ENCODE measurements at regions not wholly inside any gene's neighbourhood (a gene's known extent, or its start where the extent isn't known, plus 50 kb on each side); places are given as distances from the start of the nearest gene placed in this dataset.
"Not testable (repeated sequence)": the region's sequence is repeated elsewhere in the genome, so short reads cannot be mapped to it uniquely, and the experiment has no call there.

DNA sequence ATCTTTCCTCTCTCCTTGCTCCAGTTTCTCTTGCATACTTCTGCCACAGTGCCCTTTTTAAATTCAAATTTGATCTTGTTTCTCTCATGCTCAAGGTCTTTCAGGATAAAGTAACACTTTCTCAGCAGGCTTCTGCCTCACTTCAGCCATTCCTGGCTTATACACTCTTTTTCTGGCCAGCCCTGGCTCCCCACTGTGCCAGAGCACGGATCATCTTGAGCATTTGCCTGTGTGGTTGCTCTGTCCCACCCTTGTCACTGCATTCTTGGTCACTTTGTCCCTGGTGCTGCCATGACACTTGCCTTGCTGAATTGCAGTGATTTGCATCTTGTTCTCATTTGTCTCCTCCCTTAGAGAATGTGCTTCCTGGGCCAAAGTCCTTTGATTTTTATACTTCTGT lies 634.3 kb downstream of the TMEM182 start:
- Mint-ChIP-seq H3K27ac (no peak overlapping the region), H3K4me1 (ENCODE audit: unreplicated experiment) (no peaks in the 10 kb centered on the region), H3K4me3 (no peak overlapping the region), H3K9me3 (no peaks in the 10 kb centered on the region), H3K36me3 (no peaks in the 10 kb centered on the region), H3K27me3 (no peaks in the 10 kb centered on the region)
- DNase-seq (ENCODE audit: extremely low spot score, unreplicated experiment): no peak
- TF ChIP-seq, protein P1, sequence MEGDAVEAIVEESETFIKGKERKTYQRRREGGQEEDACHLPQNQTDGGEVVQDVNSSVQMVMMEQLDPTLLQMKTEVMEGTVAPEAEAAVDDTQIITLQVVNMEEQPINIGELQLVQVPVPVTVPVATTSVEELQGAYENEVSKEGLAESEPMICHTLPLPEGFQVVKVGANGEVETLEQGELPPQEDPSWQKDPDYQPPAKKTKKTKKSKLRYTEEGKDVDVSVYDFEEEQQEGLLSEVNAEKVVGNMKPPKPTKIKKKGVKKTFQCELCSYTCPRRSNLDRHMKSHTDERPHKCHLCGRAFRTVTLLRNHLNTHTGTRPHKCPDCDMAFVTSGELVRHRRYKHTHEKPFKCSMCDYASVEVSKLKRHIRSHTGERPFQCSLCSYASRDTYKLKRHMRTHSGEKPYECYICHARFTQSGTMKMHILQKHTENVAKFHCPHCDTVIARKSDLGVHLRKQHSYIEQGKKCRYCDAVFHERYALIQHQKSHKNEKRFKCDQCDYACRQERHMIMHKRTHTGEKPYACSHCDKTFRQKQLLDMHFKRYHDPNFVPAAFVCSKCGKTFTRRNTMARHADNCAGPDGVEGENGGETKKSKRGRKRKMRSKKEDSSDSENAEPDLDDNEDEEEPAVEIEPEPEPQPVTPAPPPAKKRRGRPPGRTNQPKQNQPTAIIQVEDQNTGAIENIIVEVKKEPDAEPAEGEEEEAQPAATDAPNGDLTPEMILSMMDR (conservative IDR thresholded peaks at IDR 0.05): no peak

DNA sequence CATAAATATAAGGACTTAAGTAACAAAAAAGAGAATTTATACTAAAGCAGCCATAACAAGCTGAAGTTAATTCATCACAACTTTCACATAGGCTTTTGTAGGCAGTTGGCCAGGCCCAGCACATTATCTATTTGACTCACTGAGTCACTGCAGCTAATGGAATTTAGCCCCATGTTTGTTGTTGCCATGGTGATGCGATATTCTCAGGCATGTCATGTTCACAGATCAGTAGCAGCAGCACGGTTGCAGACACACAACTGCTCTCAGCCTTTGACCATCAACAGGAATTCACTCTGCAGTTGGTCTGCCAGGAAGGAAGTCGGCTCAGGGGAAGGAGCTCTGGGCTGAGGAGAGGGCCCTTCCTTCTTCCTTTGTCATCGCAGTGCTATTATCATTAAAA lies 639.8 kb downstream of the TMEM182 start:
- H3K9me3 Mint-ChIP-seq: no peaks in the 10 kb centered on the region
- H3K27me3 Mint-ChIP-seq: no peaks in the 10 kb centered on the region
- peaks cover 11% of the 10 kb centered on the region for H3K4me1 Mint-ChIP-seq (ENCODE audit: unreplicated experiment)
- peak overlapping the region; percentile 49 for H3K27ac Mint-ChIP-seq
- no peak for DNase-seq (ENCODE audit: extremely low spot score, unreplicated experiment)
- TF ChIP-seq, protein P1 (conservative IDR thresholded peaks at IDR 0.05): no peak
- peak overlapping the region; percentile 5 for H3K4me3 Mint-ChIP-seq
- H3K36me3 Mint-ChIP-seq: no peaks in the 10 kb centered on the region

DNA sequence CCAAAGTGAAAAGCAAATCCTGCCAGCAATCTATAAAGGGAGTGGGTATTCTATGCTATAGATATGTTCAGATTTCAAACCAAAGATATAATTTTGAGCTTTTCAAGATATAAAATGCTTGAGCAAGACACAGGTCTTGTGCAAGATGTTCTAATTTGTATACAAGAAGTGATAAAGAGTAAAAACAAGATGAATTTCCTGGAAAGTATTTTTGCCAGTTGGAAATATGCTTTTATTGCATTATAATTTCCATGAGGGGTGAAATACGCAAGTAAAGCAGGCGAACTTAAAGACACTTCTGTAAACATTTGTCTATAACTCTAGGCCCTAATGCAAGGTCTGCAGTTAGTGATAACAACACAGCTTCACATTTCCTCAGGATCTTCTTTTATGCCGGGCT lies 640.5 kb downstream of the TMEM182 start:
- Mint-ChIP-seq H3K4me3 (no peak overlapping the region), H3K27me3 (no peaks in the 10 kb centered on the region), H3K9me3 (no peaks in the 10 kb centered on the region), H3K4me1 (ENCODE audit: unreplicated experiment) (peaks cover 11% of the 10 kb centered on the region), H3K36me3 (no peaks in the 10 kb centered on the region), H3K27ac (no peak overlapping the region)
- DNase-seq (ENCODE audit: extremely low spot score, unreplicated experiment): no peak
- TF ChIP-seq, protein P1 (conservative IDR thresholded peaks at IDR 0.05): no peak

DNA sequence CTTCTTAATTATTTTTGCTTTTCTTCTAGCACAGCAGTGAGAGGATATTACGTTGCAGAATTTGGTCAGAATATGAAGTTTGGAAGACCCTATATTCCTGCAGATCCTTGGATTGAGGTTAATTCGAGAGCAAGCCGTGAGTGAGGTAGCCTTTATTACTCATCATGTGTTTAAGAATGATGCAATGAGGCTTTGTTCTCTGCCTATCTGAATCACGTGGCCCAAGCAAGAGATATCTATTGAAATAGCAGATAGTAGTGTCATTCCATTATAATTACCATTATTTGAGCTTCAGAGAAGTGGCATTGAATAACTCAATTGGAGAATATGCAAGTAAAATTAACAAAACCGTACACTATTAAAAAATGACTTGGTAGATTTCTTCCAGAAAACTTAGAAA lies 641.1 kb downstream of the TMEM182 start:
- Mint-ChIP-seq H3K27ac (no peak overlapping the region), H3K27me3 (no peaks in the 10 kb centered on the region), H3K4me1 (ENCODE audit: unreplicated experiment) (peaks cover 11% of the 10 kb centered on the region), H3K9me3 (no peaks in the 10 kb centered on the region), H3K4me3 (no peak overlapping the region), H3K36me3 (no peaks in the 10 kb centered on the region)
- TF ChIP-seq, protein P1 (conservative IDR thresholded peaks at IDR 0.05): no peak
- DNase-seq (ENCODE audit: extremely low spot score, unreplicated experiment): no peak

DNA sequence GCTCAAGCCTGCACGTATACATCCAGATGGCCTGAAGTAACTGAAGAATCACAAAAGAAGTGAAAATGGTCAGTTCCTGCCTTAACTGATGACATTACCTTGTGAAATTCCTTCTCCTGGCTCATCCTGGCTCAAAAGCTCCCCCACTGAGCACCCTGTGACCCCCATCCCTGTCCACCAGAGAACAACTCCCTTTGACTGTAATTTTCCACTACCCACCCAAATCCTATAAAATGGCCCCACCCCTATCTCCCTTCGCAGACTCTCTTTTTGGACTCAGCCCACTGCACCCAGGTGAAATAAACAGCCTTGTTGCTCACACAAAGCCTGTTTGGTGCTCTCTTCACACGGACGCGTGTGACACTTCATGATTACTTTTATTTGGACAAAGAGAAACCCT lies 641.6 kb downstream of the TMEM182 start:
- DNase-seq (ENCODE audit: extremely low spot score, unreplicated experiment); H3K9me3 Mint-ChIP-seq; H3K4me3 Mint-ChIP-seq; H3K27ac Mint-ChIP-seq; H3K36me3 Mint-ChIP-seq; H3K27me3 Mint-ChIP-seq: not testable (repeated sequence)
- H3K4me1 Mint-ChIP-seq (ENCODE audit: unreplicated experiment): peaks cover 11% of the 10 kb centered on the region

DNA sequence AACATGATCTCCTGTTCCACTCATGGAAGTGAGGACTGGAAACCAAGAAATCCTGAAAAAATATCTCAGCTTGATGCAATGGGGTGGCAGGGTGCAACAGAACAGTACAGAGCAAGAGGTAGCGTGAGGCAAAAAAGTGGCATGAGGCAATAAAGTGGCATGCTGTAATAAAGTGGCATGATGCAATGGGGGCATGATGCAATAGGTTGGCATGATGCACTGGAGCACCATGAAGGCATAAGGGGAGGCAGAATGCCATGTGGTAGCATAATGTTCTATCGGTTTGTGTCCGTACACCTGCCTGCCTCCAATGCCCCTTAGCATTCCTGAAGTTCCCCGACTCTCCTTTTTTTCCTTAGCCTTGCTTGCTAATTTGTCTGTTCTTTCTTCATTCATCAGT lies 648.4 kb downstream of the TMEM182 start:
- Mint-ChIP-seq H3K4me1 (ENCODE audit: unreplicated experiment) (no peaks in the 10 kb centered on the region), H3K36me3 (no peaks in the 10 kb centered on the region), H3K9me3 (no peaks in the 10 kb centered on the region), H3K27me3 (no peaks in the 10 kb centered on the region), H3K4me3 (no peak overlapping the region), H3K27ac (no peak overlapping the region)
- TF ChIP-seq, protein P1 (conservative IDR thresholded peaks at IDR 0.05): no peak
- no peak for DNase-seq (ENCODE audit: extremely low spot score, unreplicated experiment)

Data from type B pancreatic cell (in vitro differentiated cells).